ENCODE measurements at regions not wholly inside any gene's neighbourhood (a gene's known extent, or its start where the extent isn't known, plus 50 kb on each side); places are given as distances from the start of the nearest gene placed in this dataset.
"Not testable (repeated sequence)": the region's sequence is repeated elsewhere in the genome, so short reads cannot be mapped to it uniquely, and the experiment has no call there.

DNA sequence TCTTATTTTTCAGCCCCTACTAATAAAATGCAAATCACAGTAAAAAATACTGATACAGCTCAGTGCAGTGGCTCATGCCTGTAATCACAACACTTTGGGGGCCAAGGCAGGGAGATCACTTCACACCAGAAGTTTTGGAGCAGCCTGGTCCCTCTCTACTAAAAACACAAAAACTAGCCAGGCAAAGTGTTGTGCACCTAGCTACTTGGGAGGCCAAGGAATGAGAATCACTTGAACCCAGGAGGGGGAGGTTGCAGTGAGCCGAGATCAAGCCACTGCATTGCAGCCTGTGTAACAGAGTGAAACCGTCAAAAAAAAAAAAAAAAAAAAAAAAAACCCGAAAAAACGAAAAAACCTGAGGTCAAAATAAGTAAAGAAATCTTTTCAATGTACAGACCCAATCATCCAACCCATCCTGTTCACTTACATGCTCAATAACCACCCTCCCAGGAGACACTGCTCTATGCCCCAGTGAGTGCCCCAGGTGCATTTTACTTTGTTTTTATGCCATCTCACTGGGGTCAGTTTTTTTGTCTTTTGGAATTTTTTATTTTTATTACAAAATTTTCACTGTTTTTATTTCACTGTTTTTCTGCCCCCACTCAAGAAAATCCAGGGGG is 107.0 kb downstream of the ZNF486 start:
- H3K36me3 ChIP-seq (ENCODE audit: control insufficient read depth in 2 of 2, insufficient read depth in 2 of 2, low read length in 2 of 2) = no peaks in the 10 kb centered on the region
- no peaks in the 10 kb centered on the region for H3K4me1 ChIP-seq (ENCODE audit: control insufficient read depth in 2 of 2, insufficient read depth in 2 of 2, low read length in 2 of 2)
- no peak overlapping the region for H3K27ac ChIP-seq (ENCODE audit: low read depth in 2 of 2, low read length in 2 of 2)
- no peak overlapping the region for H3K4me3 ChIP-seq (ENCODE audit: low read length in 2 of 2)
- H3K27me3 ChIP-seq (ENCODE audit: control insufficient read depth in 2 of 2, insufficient read depth in 2 of 2, low read length in 2 of 2) = no peaks in the 10 kb centered on the region
- H3K9ac ChIP-seq (ENCODE audit: low read depth in 1 of 2, low read length in 2 of 2) = no peak overlapping the region
- no peaks in the 10 kb centered on the region for H3K9me3 ChIP-seq (ENCODE audit: control insufficient read depth in 2 of 2, low read length in 2 of 2)

DNA sequence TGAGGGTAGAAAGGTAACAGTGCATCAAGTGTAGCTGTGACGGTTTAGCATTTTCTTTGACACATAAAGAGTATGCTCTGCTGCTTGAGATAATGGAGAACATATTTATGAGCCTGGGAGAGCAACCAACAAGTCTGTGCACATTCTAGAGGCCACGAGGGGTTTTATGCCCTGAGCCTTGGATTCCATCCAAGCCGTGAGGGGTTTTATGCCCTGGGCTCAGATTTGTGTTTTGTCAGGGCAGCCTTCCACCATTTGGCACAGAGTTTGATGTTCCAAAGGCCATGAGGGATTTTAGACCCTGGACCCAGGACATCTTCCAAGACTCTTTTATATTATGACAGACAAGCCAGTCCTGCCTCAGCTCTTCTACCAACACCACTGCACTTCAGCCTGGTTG is 106.4 kb downstream of the ZNF486 start:
- no peaks in the 10 kb centered on the region for H3K36me3 ChIP-seq (ENCODE audit: control insufficient read depth in 2 of 2, insufficient read depth in 2 of 2, low read length in 2 of 2)
- no peaks in the 10 kb centered on the region for H3K9me3 ChIP-seq (ENCODE audit: control insufficient read depth in 2 of 2, low read length in 2 of 2)
- H3K27ac ChIP-seq (ENCODE audit: low read depth in 2 of 2, low read length in 2 of 2) = no peak overlapping the region
- H3K4me3 ChIP-seq (ENCODE audit: low read length in 2 of 2) = no peak overlapping the region
- H3K9ac ChIP-seq (ENCODE audit: low read depth in 1 of 2, low read length in 2 of 2) = no peak overlapping the region
- no peaks in the 10 kb centered on the region for H3K27me3 ChIP-seq (ENCODE audit: control insufficient read depth in 2 of 2, insufficient read depth in 2 of 2, low read length in 2 of 2)
- no peaks in the 10 kb centered on the region for H3K4me1 ChIP-seq (ENCODE audit: control insufficient read depth in 2 of 2, insufficient read depth in 2 of 2, low read length in 2 of 2)

DNA sequence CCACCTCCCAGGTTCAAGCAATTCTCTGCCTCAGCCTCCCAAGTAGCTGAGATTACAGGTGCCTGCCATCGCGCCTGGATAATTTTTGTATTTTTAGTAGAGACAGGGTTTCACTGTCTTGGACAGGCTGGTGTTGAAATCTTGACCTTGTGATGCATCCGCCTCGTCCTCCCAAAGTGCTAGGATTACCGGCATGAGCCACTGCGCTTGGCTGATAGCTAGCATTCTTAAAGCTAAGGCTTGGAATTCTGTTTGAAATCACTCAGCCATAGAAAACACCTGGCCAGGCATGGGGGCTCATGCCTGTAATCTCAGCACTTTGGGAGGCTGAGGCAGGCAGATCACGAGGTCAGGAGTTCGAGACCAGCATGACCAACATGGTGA is 105.6 kb downstream of the ZNF486 start:
- H3K36me3 ChIP-seq (ENCODE audit: control insufficient read depth in 2 of 2, insufficient read depth in 2 of 2, low read length in 2 of 2); H3K4me1 ChIP-seq (ENCODE audit: control insufficient read depth in 2 of 2, insufficient read depth in 2 of 2, low read length in 2 of 2); H3K9ac ChIP-seq (ENCODE audit: low read depth in 1 of 2, low read length in 2 of 2); H3K9me3 ChIP-seq (ENCODE audit: control insufficient read depth in 2 of 2, low read length in 2 of 2); H3K27ac ChIP-seq (ENCODE audit: low read depth in 2 of 2, low read length in 2 of 2); H3K4me3 ChIP-seq (ENCODE audit: low read length in 2 of 2); H3K27me3 ChIP-seq (ENCODE audit: control insufficient read depth in 2 of 2, insufficient read depth in 2 of 2, low read length in 2 of 2): not testable (repeated sequence)

DNA sequence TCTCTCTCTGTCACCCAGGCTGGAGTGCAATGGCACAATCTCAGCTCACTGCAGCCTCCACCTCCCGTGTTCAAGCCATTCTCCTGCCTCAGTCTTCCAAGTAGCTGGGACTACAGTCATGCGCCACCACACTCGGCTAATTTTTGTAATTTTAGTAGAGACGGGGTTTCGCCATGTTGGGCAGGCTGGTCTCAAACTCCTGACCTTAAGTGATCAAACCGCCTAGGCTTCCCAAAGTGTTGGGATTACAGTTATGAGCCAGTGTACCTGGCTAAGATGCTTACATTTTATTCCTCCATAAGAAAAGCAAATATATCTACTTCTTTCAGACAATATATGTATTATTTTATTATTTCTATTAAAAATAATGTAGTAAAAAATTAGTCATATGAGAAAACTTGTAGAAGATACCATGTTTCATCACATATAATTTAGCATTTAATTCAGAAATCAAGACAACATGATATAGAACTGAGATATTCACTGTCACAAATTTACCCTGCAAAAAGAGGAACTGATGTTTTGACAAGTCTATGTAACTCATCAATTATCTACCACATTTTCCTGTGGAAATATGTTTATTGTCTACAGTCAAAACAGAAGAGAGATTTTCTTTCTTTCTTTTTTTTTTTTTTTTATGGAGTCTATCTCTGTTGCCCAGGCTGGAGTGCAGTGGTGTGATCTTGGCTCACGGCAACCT is 105.1 kb downstream of the ZNF486 start:
- not testable (repeated sequence) for H3K9ac ChIP-seq (ENCODE audit: low read depth in 1 of 2, low read length in 2 of 2); H3K4me1 ChIP-seq (ENCODE audit: control insufficient read depth in 2 of 2, insufficient read depth in 2 of 2, low read length in 2 of 2); H3K27me3 ChIP-seq (ENCODE audit: control insufficient read depth in 2 of 2, insufficient read depth in 2 of 2, low read length in 2 of 2); H3K4me3 ChIP-seq (ENCODE audit: low read length in 2 of 2); H3K36me3 ChIP-seq (ENCODE audit: control insufficient read depth in 2 of 2, insufficient read depth in 2 of 2, low read length in 2 of 2); H3K27ac ChIP-seq (ENCODE audit: low read depth in 2 of 2, low read length in 2 of 2); H3K9me3 ChIP-seq (ENCODE audit: control insufficient read depth in 2 of 2, low read length in 2 of 2)

DNA sequence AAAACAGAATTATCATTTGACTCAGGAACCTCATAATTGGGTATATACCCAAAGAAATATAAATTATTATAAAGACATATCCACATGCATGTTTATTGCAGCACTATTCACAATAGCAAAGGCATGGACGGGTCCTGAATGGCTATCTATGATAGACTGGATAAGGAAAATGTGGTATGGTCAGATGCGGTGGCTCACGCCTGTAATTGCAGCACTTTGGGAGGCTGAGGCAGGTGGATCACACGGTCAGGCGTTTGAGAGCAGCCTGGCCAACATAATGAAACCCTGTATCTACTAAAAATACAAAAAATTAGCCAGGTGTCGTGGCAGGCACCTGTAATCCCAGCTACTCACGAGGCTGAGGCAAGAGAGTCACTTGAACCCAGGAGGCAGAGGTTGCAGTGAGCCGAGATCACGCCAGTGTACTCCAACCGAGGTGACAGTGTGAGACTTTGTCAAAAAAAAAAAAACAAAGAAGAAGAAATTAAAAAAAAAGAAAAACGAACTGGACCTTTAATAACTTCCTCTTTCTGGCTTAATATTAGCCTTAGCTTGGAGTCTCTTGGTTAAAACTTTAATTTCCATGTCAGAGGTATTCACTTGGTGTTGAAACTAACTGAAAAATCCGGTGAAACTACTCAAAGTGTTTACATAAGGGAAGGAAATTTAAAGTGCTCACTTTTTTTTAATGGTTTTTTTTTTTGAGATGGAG is 104.4 kb downstream of the ZNF486 start:
- Histone ChIP-seq H3K27ac (ENCODE audit: low read depth in 2 of 2, low read length in 2 of 2) (no peak overlapping the region), H3K9ac (ENCODE audit: low read depth in 1 of 2, low read length in 2 of 2) (no peak overlapping the region), H3K36me3 (ENCODE audit: control insufficient read depth in 2 of 2, insufficient read depth in 2 of 2, low read length in 2 of 2) (no peaks in the 10 kb centered on the region), H3K9me3 (ENCODE audit: control insufficient read depth in 2 of 2, low read length in 2 of 2) (no peaks in the 10 kb centered on the region), H3K27me3 (ENCODE audit: control insufficient read depth in 2 of 2, insufficient read depth in 2 of 2, low read length in 2 of 2) (no peaks in the 10 kb centered on the region), H3K4me3 (ENCODE audit: low read length in 2 of 2) (no peak overlapping the region), H3K4me1 (ENCODE audit: control insufficient read depth in 2 of 2, insufficient read depth in 2 of 2, low read length in 2 of 2) (no peaks in the 10 kb centered on the region)

DNA sequence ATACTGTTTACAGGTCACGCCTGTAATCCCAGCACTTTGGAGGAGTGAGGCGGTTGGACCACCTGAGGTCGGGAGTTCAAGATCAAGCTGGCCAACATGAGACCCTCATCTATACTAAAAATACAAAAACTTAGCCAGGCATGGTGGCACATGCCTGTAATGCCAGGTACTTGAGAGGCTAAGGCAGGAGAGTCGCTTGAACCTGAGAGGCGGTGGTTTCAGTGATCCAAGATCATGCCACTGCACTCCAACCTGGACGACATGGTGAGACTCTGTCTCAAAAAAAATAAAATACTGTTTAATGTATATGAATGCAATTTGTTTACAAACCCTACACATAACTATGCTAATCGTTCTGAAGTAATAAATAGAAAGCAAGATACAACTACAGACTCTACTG is 102.4 kb downstream of the ZNF486 start:
- Histone ChIP-seq H3K9me3 (ENCODE audit: control insufficient read depth in 2 of 2, low read length in 2 of 2) (no peaks in the 10 kb centered on the region), H3K4me3 (ENCODE audit: low read length in 2 of 2) (no peak overlapping the region), H3K27ac (ENCODE audit: low read depth in 2 of 2, low read length in 2 of 2) (no peak overlapping the region), H3K27me3 (ENCODE audit: control insufficient read depth in 2 of 2, insufficient read depth in 2 of 2, low read length in 2 of 2) (no peaks in the 10 kb centered on the region), H3K4me1 (ENCODE audit: control insufficient read depth in 2 of 2, insufficient read depth in 2 of 2, low read length in 2 of 2) (no peaks in the 10 kb centered on the region), H3K36me3 (ENCODE audit: control insufficient read depth in 2 of 2, insufficient read depth in 2 of 2, low read length in 2 of 2) (no peaks in the 10 kb centered on the region), H3K9ac (ENCODE audit: low read depth in 1 of 2, low read length in 2 of 2) (no peak overlapping the region)

DNA sequence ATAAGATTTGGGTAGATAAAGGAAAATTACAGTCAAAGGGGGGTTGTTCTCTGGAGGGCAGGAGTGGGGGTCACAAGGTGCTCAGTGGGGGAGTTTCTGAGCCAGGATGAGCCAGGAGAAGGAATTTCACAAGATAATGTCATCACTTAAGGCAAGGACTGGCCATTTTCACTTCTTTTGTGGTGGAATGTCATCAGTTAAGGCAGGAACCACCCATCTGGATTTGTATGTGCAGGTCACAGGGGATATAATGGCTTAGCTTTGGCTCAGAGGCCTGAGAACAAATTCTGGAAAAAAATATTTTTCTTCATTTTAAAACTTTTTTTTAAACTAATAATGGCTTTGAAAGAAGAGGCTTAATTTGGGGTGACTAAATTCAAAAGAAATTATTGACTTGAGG is 94.5 kb downstream of the ZNF486 start:
- H3K36me3 ChIP-seq (ENCODE audit: control insufficient read depth in 2 of 2, insufficient read depth in 2 of 2, low read length in 2 of 2); H3K9ac ChIP-seq (ENCODE audit: low read depth in 1 of 2, low read length in 2 of 2); H3K4me3 ChIP-seq (ENCODE audit: low read length in 2 of 2); H3K27ac ChIP-seq (ENCODE audit: low read depth in 2 of 2, low read length in 2 of 2); H3K4me1 ChIP-seq (ENCODE audit: control insufficient read depth in 2 of 2, insufficient read depth in 2 of 2, low read length in 2 of 2); H3K27me3 ChIP-seq (ENCODE audit: control insufficient read depth in 2 of 2, insufficient read depth in 2 of 2, low read length in 2 of 2); H3K9me3 ChIP-seq (ENCODE audit: control insufficient read depth in 2 of 2, low read length in 2 of 2): not testable (repeated sequence)

DNA sequence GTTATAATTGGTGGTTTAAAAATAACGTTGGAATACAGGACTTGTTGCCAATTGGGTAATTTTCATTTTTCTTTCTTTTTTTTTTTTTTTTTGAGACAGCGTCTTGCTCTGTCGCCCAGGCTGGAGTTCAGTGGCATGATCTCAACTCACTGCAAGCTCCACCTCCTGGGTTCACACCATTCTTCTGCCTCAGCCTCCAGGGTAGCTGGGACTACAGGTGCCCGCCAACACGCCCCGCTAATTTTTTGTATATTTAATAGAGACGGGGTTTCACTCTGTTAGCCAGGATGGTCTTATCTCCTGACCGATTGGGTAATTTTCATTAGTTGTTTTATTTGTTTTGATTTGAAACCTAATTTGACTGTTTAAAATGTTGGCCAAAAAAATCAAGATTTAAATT is 93.7 kb downstream of the ZNF486 start:
- H3K9ac ChIP-seq (ENCODE audit: low read depth in 1 of 2, low read length in 2 of 2); H3K4me3 ChIP-seq (ENCODE audit: low read length in 2 of 2); H3K27me3 ChIP-seq (ENCODE audit: control insufficient read depth in 2 of 2, insufficient read depth in 2 of 2, low read length in 2 of 2); H3K9me3 ChIP-seq (ENCODE audit: control insufficient read depth in 2 of 2, low read length in 2 of 2); H3K27ac ChIP-seq (ENCODE audit: low read depth in 2 of 2, low read length in 2 of 2); H3K4me1 ChIP-seq (ENCODE audit: control insufficient read depth in 2 of 2, insufficient read depth in 2 of 2, low read length in 2 of 2); H3K36me3 ChIP-seq (ENCODE audit: control insufficient read depth in 2 of 2, insufficient read depth in 2 of 2, low read length in 2 of 2): not testable (repeated sequence)

DNA sequence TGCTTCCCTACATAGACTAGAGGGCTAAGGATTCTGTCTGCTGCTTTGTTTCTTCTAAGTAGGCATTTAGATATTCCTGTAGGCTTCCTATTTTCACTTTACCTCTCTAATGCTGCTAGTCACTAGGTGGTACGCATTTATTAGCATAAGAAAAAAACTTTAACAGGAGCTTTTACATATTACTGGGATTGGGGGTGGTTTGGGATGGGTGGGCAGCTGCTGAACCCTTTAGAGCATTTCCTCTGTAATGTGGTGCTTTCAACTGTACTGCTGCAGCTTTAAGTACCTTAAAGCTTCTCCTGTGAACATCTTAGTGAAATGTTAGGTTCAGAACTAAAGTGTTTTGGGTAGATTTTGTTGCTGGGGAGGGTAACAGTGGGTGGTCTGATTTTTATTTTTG is 92.6 kb downstream of the ZNF486 start:
- no peak overlapping the region for H3K4me3 ChIP-seq (ENCODE audit: low read length in 2 of 2)
- no peaks in the 10 kb centered on the region for H3K4me1 ChIP-seq (ENCODE audit: control insufficient read depth in 2 of 2, insufficient read depth in 2 of 2, low read length in 2 of 2)
- no peaks in the 10 kb centered on the region for H3K9me3 ChIP-seq (ENCODE audit: control insufficient read depth in 2 of 2, low read length in 2 of 2)
- H3K9ac ChIP-seq (ENCODE audit: low read depth in 1 of 2, low read length in 2 of 2) = no peak overlapping the region
- H3K27ac ChIP-seq (ENCODE audit: low read depth in 2 of 2, low read length in 2 of 2) = no peak overlapping the region
- no peaks in the 10 kb centered on the region for H3K36me3 ChIP-seq (ENCODE audit: control insufficient read depth in 2 of 2, insufficient read depth in 2 of 2, low read length in 2 of 2)
- H3K27me3 ChIP-seq (ENCODE audit: control insufficient read depth in 2 of 2, insufficient read depth in 2 of 2, low read length in 2 of 2) = no peaks in the 10 kb centered on the region

DNA sequence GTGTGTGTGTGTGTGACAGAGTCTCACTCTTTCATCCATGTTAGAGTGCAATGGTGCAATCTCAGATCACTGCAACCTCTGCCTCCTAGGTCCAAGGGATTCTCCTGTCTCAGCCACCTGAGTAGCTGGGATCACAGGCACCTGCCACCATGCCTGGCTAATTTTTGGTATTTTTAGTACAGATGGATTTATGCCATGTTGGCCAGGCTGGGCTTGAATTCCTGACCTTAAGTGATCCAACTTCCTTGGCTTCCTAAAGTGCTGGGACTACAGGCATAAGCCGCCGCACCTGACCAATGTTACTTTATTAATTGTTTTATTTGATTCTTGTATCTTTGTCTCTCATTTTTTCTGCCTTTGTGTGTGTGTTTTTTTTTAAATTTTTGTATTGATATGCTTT is 89.6 kb downstream of the ZNF486 start:
- no peak overlapping the region for H3K27ac ChIP-seq (ENCODE audit: low read depth in 2 of 2, low read length in 2 of 2)
- no peaks in the 10 kb centered on the region for H3K9me3 ChIP-seq (ENCODE audit: control insufficient read depth in 2 of 2, low read length in 2 of 2)

More for the DNA sequence above, 89.6 kb downstream of the ZNF486 start:
- Histone ChIP-seq H3K4me1 (ENCODE audit: control insufficient read depth in 2 of 2, insufficient read depth in 2 of 2, low read length in 2 of 2) (no peaks in the 10 kb centered on the region), H3K27me3 (ENCODE audit: control insufficient read depth in 2 of 2, insufficient read depth in 2 of 2, low read length in 2 of 2) (no peaks in the 10 kb centered on the region), H3K9ac (ENCODE audit: low read depth in 1 of 2, low read length in 2 of 2) (no peak overlapping the region), H3K4me3 (ENCODE audit: low read length in 2 of 2) (no peak overlapping the region), H3K36me3 (ENCODE audit: control insufficient read depth in 2 of 2, insufficient read depth in 2 of 2, low read length in 2 of 2) (no peaks in the 10 kb centered on the region)

Data from mucosa of rectum (tissue), 2 donors.